22Rv1 (cell line): ENCODE measurements at regions not wholly inside any gene's neighbourhood (a gene's known extent, or its start where the extent isn't known, plus 50 kb on each side); places are given as distances from the start of the nearest gene placed in this dataset.

Source experiments
- ZFX ChIP-seq: fragments of 450-650 bp; IDR thresholded peaks from 2 replicates; pipeline ENCODE4 v1.6.1; 2017; ENCODE audit warnings: antibody characterized with exemption, borderline replicate concordance
- TF ChIP-seq, protein P1 (sequence below): fragments of 450-650 bp; IDR thresholded peaks from 2 replicates; pipeline ENCODE4 v1.5.1; 2017; ENCODE audit warnings: mild to moderate bottlenecking

DNA sequence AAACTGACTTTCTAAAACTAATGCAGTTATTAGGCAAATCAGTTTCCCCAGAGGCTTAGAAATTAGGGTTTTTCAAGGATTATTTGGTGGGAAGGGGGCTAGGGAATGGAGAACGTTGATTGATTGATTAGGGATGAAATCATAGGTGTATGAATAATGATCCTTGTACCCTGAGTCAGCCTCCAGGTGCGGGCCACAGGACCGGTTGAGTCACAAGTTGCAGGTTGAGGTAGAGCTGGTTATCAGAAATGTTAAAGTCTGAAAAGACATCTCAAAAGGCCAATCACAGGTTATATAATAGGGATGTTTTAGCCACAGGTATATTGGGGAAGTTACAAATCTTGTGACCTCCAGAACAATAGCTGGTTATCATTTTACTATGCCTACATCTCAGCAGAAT lies 341.8 kb upstream of the GULP1 start:
- TF ChIP-seq, protein P1, sequence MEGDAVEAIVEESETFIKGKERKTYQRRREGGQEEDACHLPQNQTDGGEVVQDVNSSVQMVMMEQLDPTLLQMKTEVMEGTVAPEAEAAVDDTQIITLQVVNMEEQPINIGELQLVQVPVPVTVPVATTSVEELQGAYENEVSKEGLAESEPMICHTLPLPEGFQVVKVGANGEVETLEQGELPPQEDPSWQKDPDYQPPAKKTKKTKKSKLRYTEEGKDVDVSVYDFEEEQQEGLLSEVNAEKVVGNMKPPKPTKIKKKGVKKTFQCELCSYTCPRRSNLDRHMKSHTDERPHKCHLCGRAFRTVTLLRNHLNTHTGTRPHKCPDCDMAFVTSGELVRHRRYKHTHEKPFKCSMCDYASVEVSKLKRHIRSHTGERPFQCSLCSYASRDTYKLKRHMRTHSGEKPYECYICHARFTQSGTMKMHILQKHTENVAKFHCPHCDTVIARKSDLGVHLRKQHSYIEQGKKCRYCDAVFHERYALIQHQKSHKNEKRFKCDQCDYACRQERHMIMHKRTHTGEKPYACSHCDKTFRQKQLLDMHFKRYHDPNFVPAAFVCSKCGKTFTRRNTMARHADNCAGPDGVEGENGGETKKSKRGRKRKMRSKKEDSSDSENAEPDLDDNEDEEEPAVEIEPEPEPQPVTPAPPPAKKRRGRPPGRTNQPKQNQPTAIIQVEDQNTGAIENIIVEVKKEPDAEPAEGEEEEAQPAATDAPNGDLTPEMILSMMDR, result no peak
- TF ChIP-seq ZFX, result no peak
